Keratinocyte (primary cell): ENCODE measurements at regions not wholly inside any gene's neighbourhood (a gene's known extent, or its start where the extent isn't known, plus 50 kb on each side); places are given as distances from the start of the nearest gene placed in this dataset.
"Not testable (repeated sequence)": the region's sequence is repeated elsewhere in the genome, so short reads cannot be mapped to it uniquely, and the experiment has no call there.

Source experiments
- DNase-seq: peaks from one replicate; pipeline ENCODE4 v3.0.0-alpha.2; 2011; ENCODE audit warnings: low read depth, missing footprints, low spot score
- FAIRE-seq: peaks from 2 replicates; lab custom pipeline; 2011; peaks lifted over from hg19 to GRCh38; lab: Jason Lieb, UNC
- H2AFZ ChIP-seq: 2 replicates; pipeline ENCODE4 v1.6.0; 2012; ENCODE audit warnings: low read length, control low read depth, inconsistent platforms; ENCODE audit not compliant: control insufficient read depth
- H3K27ac ChIP-seq: 2 replicates; pipeline ENCODE4 v1.5.1; 2011; ENCODE audit warnings: low read length; ENCODE audit not compliant: control insufficient read depth, insufficient read depth
- H3K27me3 ChIP-seq: 3 replicates; pipeline ENCODE4 v1.6.0; 2011; ENCODE audit warnings: low read length; ENCODE audit not compliant: control insufficient read depth, insufficient read depth; ENCODE audit errors: extremely low read depth
- H3K36me3 ChIP-seq, 2 experiments: 2 replicates in 1 of 2; 3 replicates in 1 of 2; pipeline ENCODE4 v1.5.1; 2011; ENCODE audit warnings: low read length in 2 of 2, mild to moderate bottlenecking in 1 of 2; ENCODE audit not compliant: control insufficient read depth in 2 of 2, insufficient read depth in 2 of 2; ENCODE audit errors: extremely low read depth in 1 of 2
- H3K4me1 ChIP-seq: 3 replicates; pipeline ENCODE4 v1.5.1; 2011; ENCODE audit warnings: low read length; ENCODE audit not compliant: control insufficient read depth, insufficient read depth; ENCODE audit errors: extremely low read depth
- H3K4me2 ChIP-seq: 3 replicates; pipeline ENCODE4 v1.6.0; 2011; ENCODE audit warnings: low read depth, low read length; ENCODE audit not compliant: control insufficient read depth, insufficient read depth; ENCODE audit errors: extremely low read depth
- H3K4me3 ChIP-seq, 3 experiments: fragments of 200-600 bp in 1 of 3; sonication (generic) in 1 of 3; 2 replicates in 2 of 3; 3 replicates in 1 of 3; pipeline ENCODE4 v1.5.1; 2011 to 2016; ENCODE audit warnings: low read length in 3 of 3, mild to moderate bottlenecking in 3 of 3, control low read depth in 2 of 3, inconsistent platforms in 1 of 3, low read depth in 1 of 3, mixed read lengths in 1 of 3, mixed run types in 1 of 3, moderate library complexity in 1 of 3; ENCODE audit not compliant: control insufficient read depth in 2 of 3, insufficient read depth in 2 of 3; ENCODE audit errors: extremely low read depth in 1 of 3
- H3K79me2 ChIP-seq: 2 replicates; pipeline ENCODE4 v1.6.0; 2012; ENCODE audit warnings: low read length; ENCODE audit not compliant: control insufficient read depth, insufficient read depth
- H3K9ac ChIP-seq: 3 replicates; pipeline ENCODE4 v1.6.0; 2011; ENCODE audit warnings: low read length; ENCODE audit not compliant: control insufficient read depth, insufficient read depth; ENCODE audit errors: extremely low read depth
- H3K9me1 ChIP-seq: 3 replicates; pipeline ENCODE4 v1.6.0; 2011; ENCODE audit warnings: low read length; ENCODE audit not compliant: control insufficient read depth, insufficient read depth; ENCODE audit errors: extremely low read depth
- H3K9me3 ChIP-seq: 2 replicates; pipeline ENCODE4 v1.5.1; 2012; ENCODE audit warnings: low read depth, low read length; ENCODE audit not compliant: control insufficient read depth
- H4K20me1 ChIP-seq: 3 replicates; pipeline ENCODE4 v1.6.0; 2011; ENCODE audit warnings: low read length; ENCODE audit not compliant: control insufficient read depth, insufficient read depth; ENCODE audit errors: extremely low read depth
- dilution Hi-C: fragments of 300-500 bp; cut with MboI; formaldehyde crosslinking; loops from one replicate; pipeline ENCODE4 v1.7.0; 2020; ENCODE audit warnings: low sequenced_read_pairs; ENCODE audit not compliant: extremely low pct_ligation_motif_present

DNA sequence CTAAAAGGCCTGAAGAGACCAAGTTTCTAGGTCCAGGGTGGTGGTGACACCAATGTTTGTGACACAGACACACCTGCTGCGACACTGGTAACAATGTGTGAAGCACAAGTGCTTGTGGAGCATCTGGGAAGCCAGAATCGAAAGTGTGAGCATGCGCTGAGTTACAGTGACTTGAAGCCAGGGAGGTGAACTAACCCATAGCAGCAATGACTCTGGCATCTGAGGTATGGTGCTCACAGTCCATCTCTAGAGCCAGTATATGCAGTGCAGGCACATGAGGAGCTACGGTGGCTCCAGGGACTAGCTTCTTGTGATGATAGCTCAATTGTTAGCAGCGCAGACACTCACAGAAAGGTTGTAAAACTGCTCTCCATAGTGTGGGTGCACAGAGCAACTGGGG lies 430.3 kb downstream of the PRIM2 start:
- H3K27ac ChIP-seq, H3K9me1 ChIP-seq, H3K4me3 ChIP-seq, dilution Hi-C loops, H3K9me3 ChIP-seq, H3K4me2 ChIP-seq, H3K4me1 ChIP-seq, H3K9ac ChIP-seq, H3K36me3 ChIP-seq, H2AFZ ChIP-seq, H3K79me2 ChIP-seq, DNase-seq, H4K20me1 ChIP-seq, H3K27me3 ChIP-seq, FAIRE-seq: not testable (repeated sequence)

GRCh38 chr6:57759850-57760249 lies 442.4 kb downstream of the PRIM2 start:
- H4K20me1 ChIP-seq, H3K79me2 ChIP-seq, H3K27ac ChIP-seq, H3K4me2 ChIP-seq, H3K27me3 ChIP-seq, H3K9ac ChIP-seq, DNase-seq, dilution Hi-C loops, H3K4me1 ChIP-seq, H3K36me3 ChIP-seq, H3K9me1 ChIP-seq, H3K9me3 ChIP-seq, H2AFZ ChIP-seq, H3K4me3 ChIP-seq, FAIRE-seq: not testable (repeated sequence)

- Histone ChIP-seq H3K4me2 (peak overlapping the region; percentile 22), H3K27me3 (peaks cover 10% of the 10 kb centered on the region)
- dilution Hi-C loops, H3K36me3 ChIP-seq, H3K27ac ChIP-seq, H2AFZ ChIP-seq, H3K79me2 ChIP-seq, H3K9me3 ChIP-seq, H3K9ac ChIP-seq, H4K20me1 ChIP-seq, H3K9me1 ChIP-seq, DNase-seq, H3K4me3 ChIP-seq, H3K4me1 ChIP-seq: not testable (repeated sequence)
- FAIRE-seq: peak; percentile 13
Observed at GRCh38 chr6:57792720-57793397, 475.4 kb downstream of the PRIM2 start.

- dilution Hi-C loops, H3K9me1 ChIP-seq, DNase-seq, H3K4me2 ChIP-seq, H3K4me3 ChIP-seq, H2AFZ ChIP-seq, H3K27ac ChIP-seq, H3K9me3 ChIP-seq, H3K36me3 ChIP-seq, H4K20me1 ChIP-seq, H3K4me1 ChIP-seq, H3K79me2 ChIP-seq, H3K9ac ChIP-seq: not testable (repeated sequence)
- FAIRE-seq: peak; percentile 26
- H3K27me3 ChIP-seq: peaks cover 10% of the 10 kb centered on the region
Observed at GRCh38 chr6:57793398-57793762, 475.9 kb downstream of the PRIM2 start.

DNA sequence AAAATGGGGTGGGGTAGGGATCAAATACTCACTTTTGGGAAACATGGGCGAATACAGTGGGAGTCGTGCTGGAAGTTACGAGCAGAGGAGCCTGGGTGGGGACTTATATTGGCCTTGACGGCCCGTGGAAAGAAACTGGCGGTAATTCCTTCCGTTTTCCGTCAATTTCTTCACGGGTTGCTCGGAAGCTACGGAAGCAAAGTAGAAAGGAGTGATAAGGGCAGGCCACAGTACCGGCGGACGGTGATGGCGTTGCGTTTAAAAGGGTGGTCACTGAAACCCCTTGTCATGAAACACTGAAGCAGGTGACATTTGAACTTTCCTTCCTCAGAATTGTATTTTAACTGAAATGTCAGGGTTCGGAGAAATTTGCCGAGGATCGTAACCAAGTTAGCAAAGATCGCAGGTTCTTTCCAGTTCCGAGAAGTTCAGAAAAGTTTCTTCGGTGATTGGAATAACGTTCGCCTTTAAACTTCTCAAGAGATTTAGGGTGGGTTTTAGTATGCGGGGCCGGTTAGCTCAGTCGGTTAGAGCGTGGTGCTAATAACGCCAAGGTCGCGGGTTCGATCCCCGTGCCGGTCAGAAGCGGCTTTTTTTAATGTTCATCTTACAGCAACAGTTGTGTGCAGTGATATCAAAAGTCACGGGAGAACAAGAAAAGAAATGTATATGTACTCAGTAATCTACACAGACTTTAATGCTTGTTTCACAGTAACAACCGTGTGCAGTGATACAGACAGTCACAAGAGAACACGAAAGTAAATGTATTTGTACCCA lies 482.5 kb downstream of the PRIM2 start:
- H3K27me3 ChIP-seq, H3K27ac ChIP-seq, H3K9ac ChIP-seq, FAIRE-seq, H3K36me3 ChIP-seq, H3K79me2 ChIP-seq, dilution Hi-C loops, H3K9me1 ChIP-seq, H3K4me1 ChIP-seq, H4K20me1 ChIP-seq, DNase-seq: not testable (repeated sequence)
- H3K9me3 ChIP-seq: peaks cover 13% of the 10 kb centered on the region
- peak overlapping the region; percentile 62 for H3K4me2 ChIP-seq
- H2AFZ ChIP-seq: peak overlapping the region; percentile 26
- peak overlapping the region; percentile 35 to 42 (median 38) for H3K4me3 ChIP-seq
